SHP77 (cell line): ENCODE measurements at regions not wholly inside any gene's neighbourhood (a gene's known extent, or its start where the extent isn't known, plus 50 kb on each side); places are given as distances from the start of the nearest gene placed in this dataset.

ENCODE experiments used
- DNase-seq, 2 experiments: peaks; one replicate each; lab custom pipeline; 2025; lab: John Stamatoyannopoulos, UW

GRCh38 chr2:128493880-128494279 lies 175.2 kb upstream of the HS6ST1 start:
- no peak for DNase-seq

GRCh38 chr2:128494307-128494639 lies 175.6 kb upstream of the HS6ST1 start:
- DNase-seq, result no peak

- no peak for DNase-seq
Observed at GRCh38 chr2:128494640-128495321, 176.1 kb upstream of the HS6ST1 start.

GRCh38 chr2:128495996-128496547 lies 177.4 kb upstream of the HS6ST1 start:
- no peak for DNase-seq

GRCh38 chr2:128496700-128497099 lies 178.0 kb upstream of the HS6ST1 start:
- no peak for DNase-seq

GRCh38 chr2:128497461-128497860 lies 178.8 kb upstream of the HS6ST1 start:
- DNase-seq, result no peak

- no peak for DNase-seq
Observed at GRCh38 chr2:128498086-128498485, 179.4 kb upstream of the HS6ST1 start.

- DNase-seq, result no peak
Observed at GRCh38 chr2:128498589-128498988, 179.9 kb upstream of the HS6ST1 start.

- DNase-seq, result no peak
Observed at GRCh38 chr2:128499367-128500137, 180.9 kb upstream of the HS6ST1 start.

GRCh38 chr2:128500138-128500800 lies 181.6 kb upstream of the HS6ST1 start:
- DNase-seq, result no peak

- no peak for DNase-seq
Observed at GRCh38 chr2:128501006-128501690, 182.5 kb upstream of the HS6ST1 start.

GRCh38 chr2:128501700-128502099 lies 183.0 kb upstream of the HS6ST1 start:
- no peak for DNase-seq

- no peak for DNase-seq
Observed at GRCh38 chr2:128502200-128502599, 183.5 kb upstream of the HS6ST1 start.

GRCh38 chr2:128502638-128503246 lies 184.1 kb upstream of the HS6ST1 start:
- DNase-seq, result no peak

- no peak for DNase-seq
Observed at GRCh38 chr2:128503399-128504245, 185.0 kb upstream of the HS6ST1 start.

- no peak for DNase-seq
Observed at GRCh38 chr2:128504246-128505149, 185.8 kb upstream of the HS6ST1 start.

- DNase-seq, result no peak
Observed at GRCh38 chr2:128505150-128505490, 186.5 kb upstream of the HS6ST1 start.

GRCh38 chr2:128505575-128506526 lies 187.2 kb upstream of the HS6ST1 start:
- DNase-seq, result no peak

GRCh38 chr2:128506534-128506933 lies 187.9 kb upstream of the HS6ST1 start:
- DNase-seq, result no peak
